GM12878 (cell line): ENCODE measurements at regions not wholly inside any gene's neighbourhood (a gene's known extent, or its start where the extent isn't known, plus 50 kb on each side); places are given as distances from the start of the nearest gene placed in this dataset.

Experiments
- ATAC-seq: fragments of 200-7000 bp; cut with Tn5 transposase; 3 replicates; pipeline ENCODE4 v1.9.1; 2020; ENCODE audit warnings: mild to moderate bottlenecking, moderate library complexity
- BruUV-seq: library from RNA; stranded (reverse); fragments of 400-500 nt; replicated peaks from 2 replicates; lab custom pipeline; 2021; lab: Mats Ljungman, UMichigan
- CTCF ChIA-PET: fragments of 300-600 bp; sonication (Branson Sonifier 250); formaldehyde crosslinking; extraction: SDS; loops from one replicate; lab custom pipeline; 2021; ENCODE audit warnings: inconsistent platforms; lab: Yijun Ruan, JAX
- POLR2A ChIA-PET: fragments of 350-600 bp; formaldehyde crosslinking; extraction: SDS; loops from one replicate; lab custom pipeline; 2021; ENCODE audit warnings: inconsistent platforms; lab: Charles Lee
- RAD21 ChIA-PET: fragments of 300-600 bp; sonication (Branson Sonifier 250); formaldehyde crosslinking; loops from one replicate; lab custom pipeline; 2023; ENCODE audit warnings: antibody characterized with exemption; ENCODE audit not compliant: unreplicated experiment; lab: Charles Lee
- SMC1A ChIA-PET: fragments of 300-600 bp; sonication (Branson Sonifier 250); formaldehyde crosslinking; loops from one replicate; lab custom pipeline; 2023; ENCODE audit not compliant: unreplicated experiment, uncharacterized antibody; lab: Charles Lee
- DNase-seq: peaks from one replicate; pipeline ENCODE4 v3.0.0-alpha.2; 2011; ENCODE audit warnings: low read depth, low spot score
- FAIRE-seq: peaks from 3 replicates; lab custom pipeline; 2011; peaks lifted over from hg19 to GRCh38; lab: Jason Lieb, UNC
- H2AFZ ChIP-seq: 2 replicates; pipeline ENCODE4 v1.6.0; 2011; ENCODE audit warnings: low read depth, low read length, control low read depth; ENCODE audit not compliant: control insufficient read depth
- H3K27ac ChIP-seq: 2 replicates; pipeline ENCODE4 v1.5.1; 2011; ENCODE audit warnings: control low read depth; ENCODE audit not compliant: control insufficient read depth, insufficient read depth
- H3K27me3 ChIP-seq, 2 experiments: replicated peaks in 1 of 2; 2 replicates each; pipeline versions ENCODE4 v1.6.0 to v1.6.1; 2011; ENCODE audit warnings: low read length in 1 of 2; ENCODE audit not compliant: control insufficient read depth in 2 of 2, insufficient read depth in 2 of 2
- H3K36me3 ChIP-seq, 2 experiments: 2 replicates each; pipeline ENCODE4 v1.5.1; 2011; ENCODE audit warnings: low read length in 1 of 2; ENCODE audit not compliant: control insufficient read depth in 2 of 2, insufficient read depth in 2 of 2
- H3K4me1 ChIP-seq: 2 replicates; pipeline ENCODE4 v1.6.1; 2011; ENCODE audit warnings: mild to moderate bottlenecking, low read length, moderate library complexity, mixed read lengths; ENCODE audit not compliant: control insufficient read depth, insufficient read depth
- H3K4me2 ChIP-seq: 2 replicates; pipeline ENCODE4 v1.6.0; 2011; ENCODE audit warnings: control low read depth; ENCODE audit not compliant: control insufficient read depth, insufficient read depth
- H3K4me3 ChIP-seq: fragments of 200-600 bp; sonication (generic); 2 replicates; pipeline ENCODE4 v1.5.1; 2016
- H3K79me2 ChIP-seq: 2 replicates; pipeline ENCODE4 v1.6.0; 2011; ENCODE audit warnings: low read length; ENCODE audit not compliant: control insufficient read depth, insufficient read depth
- H3K9ac ChIP-seq: 2 replicates; pipeline ENCODE4 v1.8.0; 2011; ENCODE audit warnings: low read length, control low read depth, mixed read lengths; ENCODE audit not compliant: control insufficient read depth, insufficient read depth
- H3K9me3 ChIP-seq: replicated peaks from 3 replicates; pipeline ENCODE4 v1.5.1; 2011; ENCODE audit warnings: mild to moderate bottlenecking, low read length; ENCODE audit not compliant: control insufficient read depth, insufficient read depth
- H4K20me1 ChIP-seq: 2 replicates; pipeline ENCODE4 v1.6.0; 2011; ENCODE audit not compliant: control insufficient read depth, insufficient read depth
- CHD1 ChIP-seq: IDR thresholded peaks from 2 replicates; pipeline ENCODE4 v1.6.1; 2012; ENCODE audit warnings: low read depth, low read length, improper control_type of control experiment
- HDGF ChIP-seq: fragments of 450-650 bp; IDR thresholded peaks from 2 replicates; pipeline ENCODE4 v1.6.1; 2016; ENCODE audit warnings: antibody characterized with exemption
- JUND ChIP-seq: IDR thresholded peaks from 2 replicates; pipeline ENCODE4 v1.6.1; 2012; ENCODE audit warnings: low read depth, mild to moderate bottlenecking, low read length, improper control_type of control experiment, moderate library complexity
- SIN3A ChIP-seq: IDR thresholded peaks from 2 replicates; pipeline ENCODE4 v1.6.1; 2012; ENCODE audit warnings: low read depth, low read length, improper control_type of control experiment
- SUPT20H ChIP-seq: IDR thresholded peaks from 2 replicates; pipeline ENCODE4 v1.6.1; 2011; ENCODE audit warnings: low read depth, mild to moderate bottlenecking, low read length, moderate library complexity, borderline replicate concordance; ENCODE audit not compliant: control insufficient read depth
- TCF7 ChIP-seq: IDR thresholded peaks from 2 replicates; pipeline ENCODE4 v1.6.1; 2014; ENCODE audit warnings: antibody characterized with exemption, borderline replicate concordance
- WRNIP1 ChIP-seq: IDR thresholded peaks from 2 replicates; pipeline ENCODE4 v1.6.1; 2011; ENCODE audit warnings: low read depth, low read length, improper control_type of control experiment, borderline replicate concordance
- ZNF217 ChIP-seq: fragments of 450-650 bp; IDR thresholded peaks from 2 replicates; pipeline ENCODE4 v1.6.1; 2017; ENCODE audit warnings: antibody characterized with exemption, mild to moderate bottlenecking
- WGBS: methylation state at CpG from one replicate; pipeline ENCODE4 v1.1.6; 2016; ENCODE audit warnings: low lambda C conversion rate; ENCODE audit not compliant: insufficient replicate concordance, insufficient coverage; ENCODE audit errors: missing lambda C conversion rate; 5-methylcytosine and 5-hydroxymethylcytosine counted together
- in situ Hi-C: fragments of 300-500 bp; cut with MboI; formaldehyde crosslinking; loops from 9 replicates; pipeline ENCODE4 v1.14.3; 2018; ENCODE audit warnings: mixed read lengths
- intact Hi-C: fragments of 100-400 bp; cut with micrococcal nuclease; formaldehyde crosslinking; loops from one replicate; pipeline ENCODE4 v1.14.2; 2022; ENCODE audit not compliant: unreplicated experiment
- TF ChIP-seq, protein P1 (sequence below): IDR thresholded peaks from 2 replicates; pipeline ENCODE4 v1.6.1; 2011; ENCODE audit warnings: low read depth, low read length, improper control_type of control experiment, borderline replicate concordance
- TF ChIP-seq, protein P2 (sequence below): fragments of 450-650 bp; IDR thresholded peaks from 2 replicates; pipeline ENCODE4 v1.6.1; 2014; ENCODE audit warnings: mild to moderate bottlenecking
- TF ChIP-seq, protein P3 (sequence below): fragments of 450-650 bp; conservative IDR thresholded peaks from 2 replicates; pipeline ENCODE4 v1.6.1; 2017; ENCODE audit warnings: mild to moderate bottlenecking, moderate library complexity

DNA sequence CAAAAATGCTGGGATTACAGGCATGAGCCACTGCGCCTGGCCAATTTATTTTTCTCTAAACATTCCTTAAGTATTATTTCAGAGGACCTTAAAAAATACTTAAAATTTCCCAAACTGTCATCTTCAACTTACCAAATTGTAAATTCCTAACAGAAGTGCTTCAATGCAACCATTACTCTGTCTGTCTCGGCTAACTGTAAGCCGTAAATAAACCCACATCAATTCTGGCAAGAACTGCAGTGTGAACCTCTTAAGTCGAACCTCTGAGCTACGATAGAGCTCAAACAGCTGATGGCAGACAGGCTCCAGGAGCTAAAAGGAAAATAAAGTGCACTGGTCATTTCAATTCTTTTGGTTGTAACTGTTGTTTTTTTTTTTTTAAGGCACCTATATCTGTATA lies 53.4 kb upstream of the ORC2 start:
- TF ChIP-seq, protein P1, sequence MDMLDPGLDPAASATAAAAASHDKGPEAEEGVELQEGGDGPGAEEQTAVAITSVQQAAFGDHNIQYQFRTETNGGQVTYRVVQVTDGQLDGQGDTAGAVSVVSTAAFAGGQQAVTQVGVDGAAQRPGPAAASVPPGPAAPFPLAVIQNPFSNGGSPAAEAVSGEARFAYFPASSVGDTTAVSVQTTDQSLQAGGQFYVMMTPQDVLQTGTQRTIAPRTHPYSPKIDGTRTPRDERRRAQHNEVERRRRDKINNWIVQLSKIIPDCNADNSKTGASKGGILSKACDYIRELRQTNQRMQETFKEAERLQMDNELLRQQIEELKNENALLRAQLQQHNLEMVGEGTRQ: no peak
- TF ChIP-seq CHD1 (no peak), SUPT20H (no peak), SIN3A (no peak), WRNIP1 (no peak), JUND (no peak), ZNF217 (no peak), HDGF (no peak), TCF7 (no peak)
- TF ChIP-seq, protein P2, sequence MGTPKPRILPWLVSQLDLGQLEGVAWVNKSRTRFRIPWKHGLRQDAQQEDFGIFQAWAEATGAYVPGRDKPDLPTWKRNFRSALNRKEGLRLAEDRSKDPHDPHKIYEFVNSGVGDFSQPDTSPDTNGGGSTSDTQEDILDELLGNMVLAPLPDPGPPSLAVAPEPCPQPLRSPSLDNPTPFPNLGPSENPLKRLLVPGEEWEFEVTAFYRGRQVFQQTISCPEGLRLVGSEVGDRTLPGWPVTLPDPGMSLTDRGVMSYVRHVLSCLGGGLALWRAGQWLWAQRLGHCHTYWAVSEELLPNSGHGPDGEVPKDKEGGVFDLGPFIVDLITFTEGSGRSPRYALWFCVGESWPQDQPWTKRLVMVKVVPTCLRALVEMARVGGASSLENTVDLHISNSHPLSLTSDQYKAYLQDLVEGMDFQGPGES: no peak
- TF ChIP-seq, protein P3, sequence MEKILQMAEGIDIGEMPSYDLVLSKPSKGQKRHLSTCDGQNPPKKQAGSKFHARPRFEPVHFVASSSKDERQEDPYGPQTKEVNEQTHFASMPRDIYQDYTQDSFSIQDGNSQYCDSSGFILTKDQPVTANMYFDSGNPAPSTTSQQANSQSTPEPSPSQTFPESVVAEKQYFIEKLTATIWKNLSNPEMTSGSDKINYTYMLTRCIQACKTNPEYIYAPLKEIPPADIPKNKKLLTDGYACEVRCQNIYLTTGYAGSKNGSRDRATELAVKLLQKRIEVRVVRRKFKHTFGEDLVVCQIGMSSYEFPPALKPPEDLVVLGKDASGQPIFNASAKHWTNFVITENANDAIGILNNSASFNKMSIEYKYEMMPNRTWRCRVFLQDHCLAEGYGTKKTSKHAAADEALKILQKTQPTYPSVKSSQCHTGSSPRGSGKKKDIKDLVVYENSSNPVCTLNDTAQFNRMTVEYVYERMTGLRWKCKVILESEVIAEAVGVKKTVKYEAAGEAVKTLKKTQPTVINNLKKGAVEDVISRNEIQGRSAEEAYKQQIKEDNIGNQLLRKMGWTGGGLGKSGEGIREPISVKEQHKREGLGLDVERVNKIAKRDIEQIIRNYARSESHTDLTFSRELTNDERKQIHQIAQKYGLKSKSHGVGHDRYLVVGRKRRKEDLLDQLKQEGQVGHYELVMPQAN: no peak
- TF ChIP-seq, all 136 proteins: peak for 0
- peaks cover 2% of the 10 kb centered on the region in 2 experiments; a peak in 2 of 4 replicates for H3K36me3 ChIP-seq
- SMC1A ChIA-PET: interaction anchor here (1.0 kb wide), 1 partner anchor 11 kb away, joined by 3 read pairs; no protein-coding TSS in a partner anchor
- H4K20me1 ChIP-seq: no peaks in the 10 kb centered on the region
- no peak for DNase-seq
- H3K4me3 ChIP-seq: no peak overlapping the region
- in situ Hi-C loops: no loop called here
- ATAC-seq: no peak
- H3K9ac ChIP-seq: no peak overlapping the region
- BruUV-seq: no TSS peak
- no peaks in the 10 kb centered on the region for H3K27me3 ChIP-seq
- H3K4me1 ChIP-seq: no peaks in the 10 kb centered on the region
- intact Hi-C loops: no loop called here
- no peak for FAIRE-seq
- POLR2A ChIA-PET: no interaction called here
- RAD21 ChIA-PET: no interaction called here
- no peak overlapping the region for H2AFZ ChIP-seq
- CTCF ChIA-PET: interaction anchor here (0.9 to 1.8 kb wide), 2 partner anchors 28 to 150 kb away, joined by 3 to 5 read pairs; no protein-coding TSS in a partner anchor
- no peak overlapping the region for H3K4me2 ChIP-seq
- H3K79me2 ChIP-seq: no peaks in the 10 kb centered on the region
- H3K9me3 ChIP-seq: no peaks in the 10 kb centered on the region
- WGBS: over 99% methylated on average over 5 of the region's 5 CpGs
- H3K27ac ChIP-seq: no peak overlapping the region
